Left lung (tissue), 4 donors: ENCODE measurements at regions not wholly inside any gene's neighbourhood (a gene's known extent, or its start where the extent isn't known, plus 50 kb on each side); places are given as distances from the start of the nearest gene placed in this dataset.

Source experiments
- ATAC-seq: fragments of 200-7000 bp; cut with Tn5 transposase; one replicate; pipeline ENCODE4 v1.9.1; 2020; ENCODE audit warnings: moderate library complexity
- DNase-seq, 4 donors: peaks; one replicate each; pipeline ENCODE4 v3.0.0-alpha.2; 2013 to 2020
- H3K27ac ChIP-seq, 2 donors: fragments of 200-600 bp; sonication (generic) in 1 of 2; one replicate each; pipeline versions ENCODE4 v1.5.0 to v1.8.0; 2020 to 2021
- H3K27me3 ChIP-seq, 2 donors: fragments of 200-600 bp; sonication (generic) in 1 of 2; one replicate each; pipeline versions ENCODE4 v1.5.0 to v1.8.0; 2020 to 2021
- H3K36me3 ChIP-seq, 2 donors: fragments of 200-600 bp; sonication (generic) in 1 of 2; one replicate each; pipeline versions ENCODE4 v1.5.0 to v1.8.0; 2020 to 2021
- H3K4me1 ChIP-seq, 2 donors: fragments of 200-600 bp; one replicate each; pipeline ENCODE4 v1.8.0; 2021
- H3K4me3 ChIP-seq, 2 donors: fragments of 200-600 bp; sonication (generic) in 1 of 2; one replicate each; pipeline versions ENCODE4 v1.5.0 to v1.8.0; 2020 to 2021; ENCODE audit warnings: mild to moderate bottlenecking in 1 of 2
- H3K9me3 ChIP-seq, 2 donors: fragments of 200-600 bp; sonication (generic) in 1 of 2; one replicate each; pipeline versions ENCODE4 v1.5.0 to v1.8.0; 2020 to 2021
- intact Hi-C, 2 donors: fragments of 100-400 bp; cut with DNase I; formaldehyde crosslinking; loops; one replicate each; pipeline versions ENCODE4 v1.11.2 to v1.14.2; 2022
- TF ChIP-seq, protein P1 (sequence below), 2 donors: fragments of 200-600 bp; sonication (generic) in 1 of 2; IDR thresholded peaks; one replicate each; pipeline versions ENCODE4 v1.5.0 to v1.8.0; 2021; ENCODE audit warnings: antibody characterized with exemption in 2 of 2
- donor health status: DM: no; HTN: yes; CAD: no.
- donor health status: DM: no; HTN: no; CAD: no.

DNA sequence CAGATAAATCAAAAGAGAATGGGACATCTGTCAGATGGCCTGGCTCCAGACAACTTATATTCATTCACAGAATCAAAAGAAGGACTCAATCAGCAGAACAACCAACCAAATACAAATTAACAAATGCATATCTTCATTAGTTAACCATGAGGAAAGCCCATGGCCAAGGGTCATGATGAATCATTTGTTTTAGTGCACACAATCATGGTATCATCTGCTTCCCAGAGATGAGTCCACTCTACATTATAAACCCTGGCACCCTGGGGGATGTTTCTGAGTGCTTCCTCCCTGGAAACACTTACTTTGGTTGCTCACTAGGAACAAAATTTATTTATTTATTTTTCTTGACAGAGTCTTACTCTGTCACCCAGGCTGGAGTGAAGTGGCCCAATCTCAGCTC, 453.3 kb upstream of the HS3ST1 start:
- Histone ChIP-seq H3K27me3 (no peaks in the 10 kb centered on the region), H3K4me3 (no peak overlapping the region), H3K36me3 (no peaks in the 10 kb centered on the region), H3K9me3 (no peaks in the 10 kb centered on the region), H3K4me1 (no peaks in the 10 kb centered on the region), H3K27ac (no peak overlapping the region)
- ATAC-seq (no peak), DNase-seq (no peak)
- intact Hi-C loops: no loop called here
- TF ChIP-seq, protein P1, sequence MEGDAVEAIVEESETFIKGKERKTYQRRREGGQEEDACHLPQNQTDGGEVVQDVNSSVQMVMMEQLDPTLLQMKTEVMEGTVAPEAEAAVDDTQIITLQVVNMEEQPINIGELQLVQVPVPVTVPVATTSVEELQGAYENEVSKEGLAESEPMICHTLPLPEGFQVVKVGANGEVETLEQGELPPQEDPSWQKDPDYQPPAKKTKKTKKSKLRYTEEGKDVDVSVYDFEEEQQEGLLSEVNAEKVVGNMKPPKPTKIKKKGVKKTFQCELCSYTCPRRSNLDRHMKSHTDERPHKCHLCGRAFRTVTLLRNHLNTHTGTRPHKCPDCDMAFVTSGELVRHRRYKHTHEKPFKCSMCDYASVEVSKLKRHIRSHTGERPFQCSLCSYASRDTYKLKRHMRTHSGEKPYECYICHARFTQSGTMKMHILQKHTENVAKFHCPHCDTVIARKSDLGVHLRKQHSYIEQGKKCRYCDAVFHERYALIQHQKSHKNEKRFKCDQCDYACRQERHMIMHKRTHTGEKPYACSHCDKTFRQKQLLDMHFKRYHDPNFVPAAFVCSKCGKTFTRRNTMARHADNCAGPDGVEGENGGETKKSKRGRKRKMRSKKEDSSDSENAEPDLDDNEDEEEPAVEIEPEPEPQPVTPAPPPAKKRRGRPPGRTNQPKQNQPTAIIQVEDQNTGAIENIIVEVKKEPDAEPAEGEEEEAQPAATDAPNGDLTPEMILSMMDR (IDR thresholded peaks at IDR 0.05): no peak

- TF ChIP-seq, protein P1 (IDR thresholded peaks at IDR 0.05): no peak
- ATAC-seq (no peak), DNase-seq (no peak)
- no peaks in the 10 kb centered on the region for H3K27me3 ChIP-seq
- H3K9me3 ChIP-seq: peaks cover 0 to 4% of the 10 kb centered on the region in 2 donors
- H3K4me3 ChIP-seq: no peak overlapping the region
- intact Hi-C loops: no loop called here
- H3K27ac ChIP-seq: no peak overlapping the region
- no peaks in the 10 kb centered on the region for H3K4me1 ChIP-seq
- H3K36me3 ChIP-seq: no peaks in the 10 kb centered on the region
Observed at GRCh38 chr4:11881364-11881763, 452.7 kb upstream of the HS3ST1 start.

- intact Hi-C loops: no loop called here
- no peak for DNase-seq
- no peak overlapping the region for H3K4me3 ChIP-seq
Observed at GRCh38 chr4:11878241-11878640, 449.5 kb upstream of the HS3ST1 start.

DNA sequence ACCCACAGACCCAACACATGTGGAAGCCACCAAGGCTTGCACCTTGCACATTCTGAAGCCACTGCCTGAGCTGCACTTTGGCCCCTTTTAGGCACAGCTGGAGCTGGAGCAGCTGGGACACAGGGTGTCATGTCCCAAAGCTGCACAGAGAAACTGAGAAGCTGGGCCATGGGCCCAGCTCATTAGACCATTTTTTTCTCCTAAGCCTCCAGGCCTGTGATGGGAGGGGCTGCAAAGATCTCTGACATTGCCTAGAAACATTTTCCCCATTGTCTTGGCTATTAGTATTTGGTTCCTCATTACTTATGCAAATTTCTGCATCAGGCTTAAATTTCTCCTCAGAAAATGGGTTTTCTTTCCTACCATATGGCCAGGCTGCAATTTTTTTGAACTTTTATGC, 447.4 kb upstream of the HS3ST1 start:
- Histone ChIP-seq H3K27ac (no peak overlapping the region), H3K4me3 (no peak overlapping the region), H3K27me3 (no peaks in the 10 kb centered on the region), H3K4me1 (no peaks in the 10 kb centered on the region), H3K9me3 (peaks cover 0 to 14% of the 10 kb centered on the region in 2 donors), H3K36me3 (no peaks in the 10 kb centered on the region)
- intact Hi-C loops: no loop called here
- ATAC-seq (no peak), DNase-seq (no peak)
- TF ChIP-seq, protein P1 (IDR thresholded peaks at IDR 0.05): no peak

More at GRCh38 chr4:11878241-11878640, 449.5 kb upstream of the HS3ST1 start:
- Histone ChIP-seq H3K36me3 (no peaks in the 10 kb centered on the region), H3K9me3 (peaks cover 0 to 14% of the 10 kb centered on the region in 2 donors), H3K27me3 (no peaks in the 10 kb centered on the region), H3K4me1 (no peaks in the 10 kb centered on the region), H3K27ac (no peak overlapping the region)
- TF ChIP-seq, protein P1 (IDR thresholded peaks at IDR 0.05): no peak
- ATAC-seq: no peak

- H3K9me3 ChIP-seq: no peaks in the 10 kb centered on the region
- H3K36me3 ChIP-seq: no peaks in the 10 kb centered on the region
- intact Hi-C loops: no loop called here
- no peak overlapping the region for H3K4me3 ChIP-seq
- H3K27ac ChIP-seq: no peak overlapping the region
- no peak for DNase-seq
- H3K27me3 ChIP-seq: no peaks in the 10 kb centered on the region
- H3K4me1 ChIP-seq: peaks cover 0 to 13% of the 10 kb centered on the region in 2 donors
- ATAC-seq: no peak
- TF ChIP-seq, protein P1 (IDR thresholded peaks at IDR 0.05): no peak
Observed at GRCh38 chr4:11869191-11869870, 440.6 kb upstream of the HS3ST1 start.
